Natural killer cell (primary cell): ENCODE measurements at regions not wholly inside any gene's neighbourhood (a gene's known extent, or its start where the extent isn't known, plus 50 kb on each side); places are given as distances from the start of the nearest gene placed in this dataset.

ENCODE experiments used
- ATAC-seq, 3 donors: fragments of 150-1000 bp in 2 of 3; fragments of 200-7000 bp in 1 of 3; cut with Tn5 transposase; 1 replicate in 1 of 3; 2 replicates in 2 of 3; pipeline ENCODE4 v1.10.0; 2021; ENCODE audit warnings: mild to moderate bottlenecking in 2 of 3, moderate library complexity in 2 of 3
- DNase-seq, 2 donors: peaks; one replicate each; pipeline versions ENCODE4 v3.0.0 to v3.0.0-alpha.2; 2013 to 2021; ENCODE audit warnings: mixed read lengths in 1 of 2
- H3K27ac ChIP-seq: one replicate; pipeline ENCODE4 v1.5.1; 2013; ENCODE audit warnings: mild to moderate bottlenecking, low read length
- H3K27me3 ChIP-seq: one replicate; pipeline ENCODE4 v1.6.1; 2013; ENCODE audit warnings: low read length; ENCODE audit not compliant: control insufficient read depth, insufficient read depth
- H3K36me3 ChIP-seq: one replicate; pipeline ENCODE4 v1.6.1; 2013; ENCODE audit warnings: low read length; ENCODE audit not compliant: control insufficient read depth, insufficient read depth
- H3K4me1 ChIP-seq: one replicate; pipeline ENCODE4 v1.6.1; 2013; ENCODE audit warnings: low read length; ENCODE audit not compliant: control insufficient read depth, insufficient read depth
- H3K4me3 ChIP-seq: one replicate; pipeline ENCODE4 v1.5.1; 2013; ENCODE audit warnings: low read length
- H3K9me3 ChIP-seq: one replicate; pipeline ENCODE4 v1.6.1; 2013; ENCODE audit warnings: low read length; ENCODE audit not compliant: control insufficient read depth, insufficient read depth
- H3K27ac Mint-ChIP-seq, 2 donors: one replicate each; pipeline ENCODE4 v1.8.0; 2022; ENCODE audit warnings: mild to moderate bottlenecking in 2 of 2, mixed read lengths in 2 of 2, moderate library complexity in 1 of 2
- H3K27me3 Mint-ChIP-seq, 2 donors: one replicate each; pipeline ENCODE4 v1.8.0; 2022; ENCODE audit warnings: low read depth in 2 of 2, mixed read lengths in 2 of 2
- H3K36me3 Mint-ChIP-seq: one replicate; pipeline ENCODE4 v1.8.0; 2022; ENCODE audit warnings: mixed read lengths
- H3K4me1 Mint-ChIP-seq, 2 donors: one replicate each; pipeline ENCODE4 v1.8.0; 2022; ENCODE audit warnings: mixed read lengths in 2 of 2
- H3K4me3 Mint-ChIP-seq: one replicate; pipeline ENCODE4 v1.8.0; 2022; ENCODE audit warnings: mild to moderate bottlenecking, moderate library complexity, mixed read lengths
- H3K9me3 Mint-ChIP-seq, 2 donors: one replicate each; pipeline ENCODE4 v1.8.0; 2022; ENCODE audit warnings: mixed read lengths in 2 of 2
- CTCF ChIP-seq: fragments of 200-600 bp; IDR thresholded peaks from one replicate; pipeline ENCODE4 v1.8.0; 2022; ENCODE audit warnings: antibody characterized with exemption
- WGBS: methylation state at CpG from one replicate; pipeline ENCODE4 v1.1.7; 2013; ENCODE audit warnings: missing lambda C conversion rate; ENCODE audit not compliant: insufficient coverage; 5-methylcytosine and 5-hydroxymethylcytosine counted together
- intact Hi-C: fragments of 100-400 bp; cut with micrococcal nuclease; formaldehyde crosslinking; loops from one replicate; pipeline ENCODE4 v1.14.2; 2022

- no peaks in the 10 kb centered on the region for H3K36me3 Mint-ChIP-seq
- peaks cover 12 to 21% of the 10 kb centered on the region in 2 donors for H3K9me3 Mint-ChIP-seq
- ATAC-seq = no peak
Measured at GRCh38 chr7:52143219-52143618, 826.6 kb upstream of the COBL start.

GRCh38 chr7:52140851-52141250, 824.2 kb upstream of the COBL start:
- Mint-ChIP-seq H3K4me1 (no peaks in the 10 kb centered on the region), H3K36me3 (no peaks in the 10 kb centered on the region), H3K4me3 (no peak overlapping the region), H3K27me3 (no peaks in the 10 kb centered on the region), H3K9me3 (peaks cover 16 to 25% of the 10 kb centered on the region in 2 donors), H3K27ac (no peak overlapping the region)
- TF ChIP-seq CTCF = no peak
- ATAC-seq = no peak
- intact Hi-C loops = no loop called here
- Histone ChIP-seq H3K4me3 (no peak overlapping the region), H3K36me3 (no peaks in the 10 kb centered on the region), H3K4me1 (no peaks in the 10 kb centered on the region), H3K27me3 (no peaks in the 10 kb centered on the region), H3K27ac (no peak overlapping the region), H3K9me3 (peaks cover 12% of the 10 kb centered on the region)
- WGBS = 82% methylated on average over 4 of the region's 4 CpGs
- no peak for DNase-seq

More at GRCh38 chr7:52143219-52143618, 826.6 kb upstream of the COBL start:
- Mint-ChIP-seq H3K4me3 (no peak overlapping the region), H3K4me1 (no peaks in the 10 kb centered on the region), H3K27ac (no peak overlapping the region), H3K27me3 (no peaks in the 10 kb centered on the region)
- DNase-seq = no peak
- 69% methylated on average over 4 of the region's 4 CpGs for WGBS
- Histone ChIP-seq H3K9me3 (peaks cover 12% of the 10 kb centered on the region), H3K27me3 (no peaks in the 10 kb centered on the region), H3K27ac (no peak overlapping the region), H3K4me3 (no peak overlapping the region), H3K4me1 (no peaks in the 10 kb centered on the region), H3K36me3 (no peaks in the 10 kb centered on the region)
- no peak for TF ChIP-seq CTCF
- intact Hi-C loops = no loop called here

GRCh38 chr7:52135403-52135802, 818.8 kb upstream of the COBL start:
- peaks cover 12% of the 10 kb centered on the region for H3K9me3 ChIP-seq
- H3K27ac Mint-ChIP-seq = no peak overlapping the region
- no peaks in the 10 kb centered on the region for H3K4me1 ChIP-seq
- H3K4me1 Mint-ChIP-seq = no peaks in the 10 kb centered on the region
- intact Hi-C loops = no loop called here
- H3K4me3 Mint-ChIP-seq = no peak overlapping the region
- H3K9me3 Mint-ChIP-seq = peaks cover 6 to 19% of the 10 kb centered on the region in 2 donors
- H3K36me3 Mint-ChIP-seq = no peaks in the 10 kb centered on the region
- no peaks in the 10 kb centered on the region for H3K36me3 ChIP-seq
- H3K27me3 ChIP-seq = no peaks in the 10 kb centered on the region
- TF ChIP-seq CTCF = no peak
- H3K27ac ChIP-seq = no peak overlapping the region
- H3K4me3 ChIP-seq = no peak overlapping the region
- DNase-seq (no peak), ATAC-seq (no peak)
- H3K27me3 Mint-ChIP-seq = no peaks in the 10 kb centered on the region

GRCh38 chr7:52129278-52129677, 812.7 kb upstream of the COBL start:
- intact Hi-C loops = no loop called here
- no peaks in the 10 kb centered on the region for H3K9me3 ChIP-seq
- no peak for TF ChIP-seq CTCF
- H3K4me3 ChIP-seq = no peak overlapping the region
- no peaks in the 10 kb centered on the region for H3K36me3 ChIP-seq
- H3K4me1 Mint-ChIP-seq = no peaks in the 10 kb centered on the region
- peaks cover 12 to 25% of the 10 kb centered on the region in 2 donors for H3K9me3 Mint-ChIP-seq
- no peak for ATAC-seq
- H3K27ac ChIP-seq = no peak overlapping the region
- H3K4me1 ChIP-seq = no peaks in the 10 kb centered on the region
- H3K27ac Mint-ChIP-seq = no peak overlapping the region
- no peaks in the 10 kb centered on the region for H3K27me3 Mint-ChIP-seq
- H3K27me3 ChIP-seq = no peaks in the 10 kb centered on the region
- H3K36me3 Mint-ChIP-seq = peaks cover 17% of the 10 kb centered on the region
- WGBS = 76% methylated on average over 2 of the region's 3 CpGs
- no peak for DNase-seq
- H3K4me3 Mint-ChIP-seq = no peak overlapping the region
